Lower lobe of right lung (tissue), 2 donors: ENCODE measurements at regions not wholly inside any gene's neighbourhood (a gene's known extent, or its start where the extent isn't known, plus 50 kb on each side); places are given as distances from the start of the nearest gene placed in this dataset.
A peak's percentile ranks its signal among the peaks of the same experiment; 100 is the strongest.
"Not testable (repeated sequence)": the region's sequence is repeated elsewhere in the genome, so short reads cannot be mapped to it uniquely, and the experiment has no call there.

Source experiments
- ATAC-seq, 2 donors: fragments of 200-7000 bp; cut with Tn5 transposase; one replicate each; pipeline ENCODE4 v1.9.1; 2020 to 2022; ENCODE audit warnings: mild to moderate bottlenecking in 2 of 2, moderate library complexity in 2 of 2
- DNase-seq: peaks from one replicate; pipeline ENCODE4 v3.0.0-alpha.2; 2020
- H3K27ac ChIP-seq: fragments of 200-600 bp; one replicate; pipeline ENCODE4 v1.8.0; 2022
- H3K27me3 ChIP-seq: fragments of 200-600 bp; one replicate; pipeline ENCODE4 v1.8.0; 2022; ENCODE audit warnings: low read depth
- H3K36me3 ChIP-seq: fragments of 200-600 bp; one replicate; pipeline ENCODE4 v1.8.0; 2022; ENCODE audit warnings: mild to moderate bottlenecking
- H3K4me1 ChIP-seq: fragments of 200-600 bp; one replicate; pipeline ENCODE4 v1.8.0; 2022
- H3K4me3 ChIP-seq: fragments of 200-600 bp; one replicate; pipeline ENCODE4 v1.8.0; 2022; ENCODE audit warnings: mild to moderate bottlenecking
- H3K9me3 ChIP-seq: fragments of 200-600 bp; one replicate; pipeline ENCODE4 v1.8.0; 2022
- CTCF ChIP-seq: fragments of 200-600 bp; IDR thresholded peaks from one replicate; pipeline ENCODE4 v1.8.0; 2022; ENCODE audit warnings: antibody characterized with exemption, mild to moderate bottlenecking
- intact Hi-C: fragments of 100-400 bp; cut with DNase I; formaldehyde crosslinking; loops from one replicate; pipeline ENCODE4 v1.11.0; 2022
- donor health status: DM: no; HTN: yes; CAD: no; lungs with severe emphysema.

GRCh38 chr12:11482955-11483354, 87.6 kb upstream of the PRB2 start:
- H3K27ac ChIP-seq = no peak overlapping the region
- no peak for DNase-seq
- intact Hi-C loops = loop anchor here (10.0 kb wide), 1 partner anchor 708 kb away; no protein-coding TSS in a partner anchor
- no peak for TF ChIP-seq CTCF
- ATAC-seq = no peak
- H3K27me3 ChIP-seq = no peaks in the 10 kb centered on the region
- no peaks in the 10 kb centered on the region for H3K36me3 ChIP-seq
- H3K4me3 ChIP-seq = no peak overlapping the region
- H3K4me1 ChIP-seq = no peaks in the 10 kb centered on the region
- H3K9me3 ChIP-seq = no peaks in the 10 kb centered on the region

DNA sequence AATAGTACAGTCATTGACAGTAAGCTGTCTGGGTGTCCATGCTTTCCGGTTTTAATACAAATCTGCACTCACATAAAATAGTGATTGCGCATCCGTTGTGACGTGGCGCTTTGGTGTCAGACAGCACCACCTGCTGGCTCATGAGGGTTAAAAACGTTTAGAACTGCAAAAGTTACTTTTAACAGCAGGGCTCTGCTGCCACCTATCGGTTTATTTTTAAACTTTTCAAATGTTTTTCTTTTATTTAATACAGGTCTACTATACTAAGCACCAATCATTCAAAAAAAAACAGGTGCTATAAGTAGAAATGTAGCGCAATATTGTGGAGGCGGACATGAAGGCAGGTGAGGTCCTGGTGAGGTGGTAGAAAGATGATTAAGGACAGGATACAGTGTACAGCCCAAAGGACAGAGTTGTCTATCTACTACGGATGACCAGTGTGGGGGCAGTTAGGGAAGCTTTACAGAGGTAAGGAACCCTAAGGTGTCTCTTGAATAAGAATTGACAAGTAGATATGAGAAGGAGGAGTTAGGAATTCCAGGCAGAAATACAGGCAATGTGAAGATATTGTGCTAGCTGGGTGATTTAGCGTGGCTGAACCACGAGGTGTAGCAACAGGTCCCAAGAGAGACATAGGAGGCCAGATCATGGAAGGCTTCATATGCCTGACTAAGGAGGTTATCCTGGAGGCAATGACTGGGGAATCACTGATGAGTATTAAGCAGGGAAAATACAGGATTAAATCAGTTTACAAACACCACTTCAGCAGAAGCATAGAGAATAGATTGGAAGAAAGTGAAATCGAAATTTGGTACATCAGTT, 91.5 kb upstream of the PRB2 start:
- H3K4me3 ChIP-seq = no peak overlapping the region
- no peaks in the 10 kb centered on the region for H3K9me3 ChIP-seq
- no peaks in the 10 kb centered on the region for H3K36me3 ChIP-seq
- no peaks in the 10 kb centered on the region for H3K4me1 ChIP-seq
- peak; percentile 72 for DNase-seq
- no peak overlapping the region for H3K27ac ChIP-seq
- no peaks in the 10 kb centered on the region for H3K27me3 ChIP-seq
- peak; percentile 87 to 93 for ATAC-seq
- intact Hi-C loops = loop anchor here (10.0 kb wide), 1 partner anchor 712 kb away; no protein-coding TSS in a partner anchor
- peak; percentile 93 for TF ChIP-seq CTCF

GRCh38 chr12:11496157-11496851, 100.9 kb upstream of the PRB2 start:
- H3K4me1 ChIP-seq = no peaks in the 10 kb centered on the region
- ATAC-seq (no peak), DNase-seq (no peak)
- no peak overlapping the region for H3K27ac ChIP-seq
- H3K4me3 ChIP-seq = no peak overlapping the region
- no peak for TF ChIP-seq CTCF
- H3K36me3 ChIP-seq = no peaks in the 10 kb centered on the region
- intact Hi-C loops = no loop called here
- H3K27me3 ChIP-seq = peaks cover 16% of the 10 kb centered on the region
- no peaks in the 10 kb centered on the region for H3K9me3 ChIP-seq

DNA sequence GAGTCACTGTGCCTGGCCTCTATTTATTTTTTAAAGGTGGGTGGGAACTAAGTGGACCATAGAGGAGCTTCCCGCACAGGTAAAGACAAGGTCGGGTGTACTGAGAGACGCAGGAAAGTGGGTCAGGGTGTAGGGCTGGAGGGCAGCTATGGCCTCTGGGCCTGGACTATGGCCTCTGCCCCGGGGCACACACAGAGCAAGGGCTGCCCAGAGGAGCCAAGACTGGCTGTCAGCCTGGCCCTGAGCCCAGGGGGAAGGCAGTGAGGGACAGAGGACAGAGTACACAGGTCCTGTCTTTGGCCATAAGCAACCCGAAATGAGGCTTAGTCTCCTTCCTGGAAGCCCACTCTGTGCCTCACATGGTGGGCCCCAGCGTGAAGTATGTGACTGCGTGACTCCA, 102.1 kb upstream of the PRB2 start:
- no peaks in the 10 kb centered on the region for H3K36me3 ChIP-seq
- H3K4me1 ChIP-seq = no peaks in the 10 kb centered on the region
- no peak overlapping the region for H3K4me3 ChIP-seq
- H3K27ac ChIP-seq = no peak overlapping the region
- no peak for TF ChIP-seq CTCF
- intact Hi-C loops = no loop called here
- H3K27me3 ChIP-seq = peaks cover 16% of the 10 kb centered on the region
- H3K9me3 ChIP-seq = no peaks in the 10 kb centered on the region
- no peak for DNase-seq
- ATAC-seq = no peak

- TF ChIP-seq CTCF = no peak
- Histone ChIP-seq H3K27ac (no peak overlapping the region), H3K9me3 (no peaks in the 10 kb centered on the region), H3K36me3 (no peaks in the 10 kb centered on the region), H3K4me1 (no peaks in the 10 kb centered on the region), H3K4me3 (no peak overlapping the region), H3K27me3 (peaks cover 16% of the 10 kb centered on the region)
- no peak for ATAC-seq
- intact Hi-C loops = no loop called here
- DNase-seq = no peak
These were observed 102.6 kb upstream of the PRB2 start for GRCh38 chr12:11497995-11498394.

GRCh38 chr12:11498574-11498973, 103.2 kb upstream of the PRB2 start:
- H3K4me1 ChIP-seq, ATAC-seq, H3K4me3 ChIP-seq, DNase-seq, H3K36me3 ChIP-seq, H3K9me3 ChIP-seq, H3K27ac ChIP-seq, intact Hi-C loops: not testable (repeated sequence)
- peaks cover 16% of the 10 kb centered on the region for H3K27me3 ChIP-seq
